ENCODE measurements at regions not wholly inside any gene's neighbourhood (a gene's known extent, or its start where the extent isn't known, plus 50 kb on each side); places are given as distances from the start of the nearest gene placed in this dataset.

- ChIA-PET CTCF (ENCODE audit: partially characterized antibody) (no interaction called here), POLR2A (ENCODE audit: partially characterized antibody) (no interaction called here)
- no peaks in the 10 kb centered on the region for H3K79me2 ChIP-seq (ENCODE audit: control insufficient read depth in 1 of 2, insufficient read depth in 2 of 2, low read length in 2 of 2)
- DNase-seq (ENCODE audit: low read depth in 1 of 2, low spot score in 2 of 2) (no peak), FAIRE-seq (no peak)
- H2AFZ ChIP-seq (ENCODE audit: low read length) = no peak overlapping the region
- H3K4me1 ChIP-seq (replicated peaks in 1 of 4; ENCODE audit: control insufficient read depth in 3 of 4, insufficient read depth in 4 of 4, low read length in 3 of 4) = no peaks in the 10 kb centered on the region
- H2AK5ac ChIP-seq (ENCODE audit: low read depth, low read length) = no peak overlapping the region
- no peaks in the 10 kb centered on the region for H3K79me1 ChIP-seq (ENCODE audit: low read depth, low read length)
- WGBS, 2 experiments (ENCODE audit: extremely low coverage in 1 of 2, insufficient coverage in 1 of 2, insufficient read length in 1 of 2, insufficient replicate concordance in 2 of 2, low coverage in 1 of 2, low lambda C conversion rate in 2 of 2, missing lambda C conversion rate in 1 of 2) = 50% methylated on average over 1 of the region's 1 CpG; no CpG with 5 or more reads in 1 of the 2 experiments
- H3K27me3 ChIP-seq (replicated peaks in 1 of 4; ENCODE audit: control insufficient read depth in 3 of 4, extremely low read depth in 1 of 4, insufficient read depth in 3 of 4, low read length in 3 of 4) = no peaks in the 10 kb centered on the region
- no peak overlapping the region for H2BK15ac ChIP-seq (ENCODE audit: low read length)
- H3K27ac ChIP-seq (ENCODE audit: low read depth, low read length) = no peak overlapping the region
- H3K56ac ChIP-seq (replicated peaks; ENCODE audit: insufficient read length, low read depth, low read length) = no peak overlapping the region
- H3K9ac ChIP-seq (replicated peaks in 1 of 4; ENCODE audit: extremely low read depth in 1 of 4, low read depth in 3 of 4, low read length in 3 of 4) = no peak overlapping the region
- H4K91ac ChIP-seq (replicated peaks; ENCODE audit: insufficient read length, low read length) = no peak overlapping the region
- H3K14ac ChIP-seq (ENCODE audit: insufficient read length) = no peak overlapping the region
- no peaks in the 10 kb centered on the region for H3K23me2 ChIP-seq (ENCODE audit: low read depth, low read length)
- no peak overlapping the region for H4K8ac ChIP-seq (ENCODE audit: extremely low read depth, insufficient read depth, low read length)
- H3K18ac ChIP-seq (ENCODE audit: extremely low read depth, low read length) = no peak overlapping the region
- H3K23ac ChIP-seq (ENCODE audit: insufficient read length) = no peak overlapping the region
- H2BK20ac ChIP-seq (ENCODE audit: low read length) = no peak overlapping the region
- no peak overlapping the region for H2BK120ac ChIP-seq (replicated peaks; ENCODE audit: low read depth, low read length)
- no peak overlapping the region for H2BK5ac ChIP-seq (ENCODE audit: low read depth, low read length)
- H4K20me1 ChIP-seq (replicated peaks in 1 of 2; ENCODE audit: control insufficient read depth in 1 of 2, insufficient read depth in 2 of 2, low read length in 2 of 2) = no peaks in the 10 kb centered on the region
- H3K4me3 ChIP-seq (ENCODE audit: extremely low read depth in 1 of 4, insufficient read depth in 2 of 4, low read depth in 3 of 4, low read length in 4 of 4) = no peak overlapping the region
- H4K5ac ChIP-seq (ENCODE audit: insufficient read length, low read depth, low read length) = no peak overlapping the region
- H2BK12ac ChIP-seq (ENCODE audit: low read depth, low read length) = no peak overlapping the region
- H3K4me2 ChIP-seq (ENCODE audit: insufficient read depth in 1 of 2, low read depth in 2 of 2, low read length in 2 of 2) = no peak overlapping the region
- no peak overlapping the region for H3K4ac ChIP-seq (replicated peaks; ENCODE audit: insufficient read length, low read depth, low read length)
- no peaks in the 10 kb centered on the region for H3K36me3 ChIP-seq (ENCODE audit: control insufficient read depth in 2 of 4, insufficient read depth in 4 of 4, low read length in 3 of 4)
- peaks cover 0 to 6% of the 10 kb centered on the region in 2 experiments; a peak in 1 of 4 replicates for H3K9me3 ChIP-seq (ENCODE audit: insufficient read depth in 2 of 2, low read depth in 1 of 2, low read length in 1 of 2)
- TF ChIP-seq ATF2 (IDR thresholded peaks at IDR 0.05; ENCODE audit: low read length) = no peak
- no peak for TF ChIP-seq TAF1 (IDR thresholded peaks at IDR 0.05; ENCODE audit: low read depth, low read length)
- TF ChIP-seq SP4 (IDR thresholded peaks at IDR 0.05; ENCODE audit: low read length) = no peak
- no peak for TF ChIP-seq EZH2 (IDR thresholded peaks at IDR 0.05; ENCODE audit: low read depth, low read length, severe bottlenecking)
- no peak for TF ChIP-seq HDAC6 (IDR thresholded peaks at IDR 0.05; ENCODE audit: low read depth, low read length)
- TF ChIP-seq CTBP2 (IDR thresholded peaks at IDR 0.05; ENCODE audit: borderline replicate concordance, insufficient read depth, insufficient read length, low read length) = no peak
- no peak for TF ChIP-seq SAP30 (IDR thresholded peaks at IDR 0.05; ENCODE audit: insufficient read depth, insufficient replicate concordance, low read length)
- no peak for TF ChIP-seq POU5F1 (IDR thresholded peaks at IDR 0.05; ENCODE audit: low read depth, low read length)
- TF ChIP-seq MAFK (IDR thresholded peaks at IDR 0.05; ENCODE audit: low read depth, low read length) = no peak
- no peak for TF ChIP-seq KDM5A (IDR thresholded peaks at IDR 0.05; ENCODE audit: low read length)
- TF ChIP-seq ASH2L (IDR thresholded peaks at IDR 0.05; ENCODE audit: low read length) = no peak
- no peak for TF ChIP-seq CHD1 (IDR thresholded peaks at IDR 0.05; ENCODE audit: low read depth, low read length)
- TF ChIP-seq SP2 (IDR thresholded peaks at IDR 0.05; ENCODE audit: low read length) = no peak
- no peak for TF ChIP-seq POLR2AphosphoS5 (IDR thresholded peaks at IDR 0.05; ENCODE audit: low read depth, low read length)
Observed at GRCh38 chr2:185265747-185266146, 472.9 kb upstream of the FSIP2 start.

All from H1 (cell line).